Neural cell (in vitro differentiated cells): ENCODE measurements at regions not wholly inside any gene's neighbourhood (a gene's known extent, or its start where the extent isn't known, plus 50 kb on each side); places are given as distances from the start of the nearest gene placed in this dataset.

Source experiments
- H2AFZ ChIP-seq: fragments of 200-600, 300-800 bp; sonication (generic), shearing (Covaris generic); 2 replicates; pipeline ENCODE4 v1.6.0; 2014; ENCODE audit warnings: low read depth, mild to moderate bottlenecking, antibody characterized with exemption, low read length, moderate library complexity
- H3F3A ChIP-seq: fragments of 200-600 bp; shearing (Covaris generic); 2 replicates; pipeline ENCODE4 v1.6.1; 2016; ENCODE audit warnings: mild to moderate bottlenecking, moderate library complexity, mixed read lengths, antibody characterized with exemption, low read length; ENCODE audit not compliant: insufficient read depth, poor library complexity, severe bottlenecking
- H3K27ac ChIP-seq: fragments of 200-600, 300-800 bp; sonication (generic), shearing (Covaris generic); 2 replicates; pipeline ENCODE4 v1.5.1; 2014; ENCODE audit warnings: mild to moderate bottlenecking, low read length, moderate library complexity
- H3K27me3 ChIP-seq: fragments of 300-800, 200-600 bp; sonication (generic), shearing (Covaris generic); 2 replicates; pipeline ENCODE4 v1.6.0; 2014; ENCODE audit warnings: mild to moderate bottlenecking, low read depth, low read length, moderate library complexity; ENCODE audit not compliant: insufficient read depth
- H3K36me3 ChIP-seq: fragments of 300-800, 200-600 bp; sonication (generic), shearing (Covaris generic); 2 replicates; pipeline ENCODE4 v1.5.1; 2014; ENCODE audit warnings: mild to moderate bottlenecking, antibody characterized with exemption, low read length, moderate library complexity; ENCODE audit not compliant: insufficient read depth
- H3K4me2 ChIP-seq: fragments of 300-800, 200-600 bp; sonication (generic), shearing (Covaris generic); 2 replicates; pipeline ENCODE4 v1.6.0; 2014; ENCODE audit warnings: mild to moderate bottlenecking, low read length
- H3K4me3 ChIP-seq: fragments of 300-800, 200-600 bp; sonication (generic), shearing (Covaris generic); 2 replicates; pipeline ENCODE4 v1.5.1; 2014; ENCODE audit warnings: mild to moderate bottlenecking, low read length, moderate library complexity
- H3K79me2 ChIP-seq: fragments of 200-600 bp; shearing (Covaris generic); replicated peaks from 2 replicates; pipeline ENCODE4 v1.6.0; 2014; ENCODE audit warnings: mild to moderate bottlenecking, low read length, moderate library complexity; ENCODE audit not compliant: insufficient read depth
- H3K9ac ChIP-seq: fragments of 300-800, 200-600 bp; sonication (generic), shearing (Covaris generic); 2 replicates; pipeline ENCODE4 v1.6.1; 2016; ENCODE audit warnings: mild to moderate bottlenecking, low read length, mixed read lengths
- H3K9me2 ChIP-seq: fragments of 200-600 bp; shearing (Covaris generic); 2 replicates; pipeline ENCODE4 v1.6.1; 2016; ENCODE audit warnings: mild to moderate bottlenecking, low read length, mixed read lengths; ENCODE audit not compliant: insufficient read depth
- H3K9me3 ChIP-seq: fragments of 200-600, 300-800 bp; sonication (generic), shearing (Covaris generic); 2 replicates; pipeline ENCODE4 v1.6.1; 2016; ENCODE audit warnings: mild to moderate bottlenecking, mixed run types, low read length, moderate library complexity, mixed read lengths
- H4K20me1 ChIP-seq: fragments of 200-600 bp; shearing (Covaris generic); 2 replicates; pipeline ENCODE4 v1.6.1; 2016; ENCODE audit warnings: mild to moderate bottlenecking, mixed run types; ENCODE audit not compliant: insufficient read depth
- EP300 ChIP-seq: fragments of 450-650 bp; conservative IDR thresholded peaks from 2 replicates; pipeline ENCODE4 v1.6.1; 2014; ENCODE audit warnings: antibody characterized with exemption, mild to moderate bottlenecking, moderate library complexity; ENCODE audit not compliant: poor library complexity, severe bottlenecking
- EZH2 ChIP-seq: fragments of 200-600, 300-800 bp; shearing (Covaris generic), sonication (generic); IDR thresholded peaks from 2 replicates; pipeline ENCODE4 v1.6.1; 2014; ENCODE audit warnings: antibody characterized with exemption, low read length, borderline replicate concordance, mild to moderate bottlenecking; ENCODE audit not compliant: insufficient read depth, poor library complexity, severe bottlenecking
- MXI1 ChIP-seq: fragments of 450-650 bp; conservative IDR thresholded peaks from 2 replicates; pipeline ENCODE4 v1.6.1; 2014; ENCODE audit warnings: antibody characterized with exemption, mild to moderate bottlenecking; ENCODE audit not compliant: poor library complexity, severe bottlenecking
- POLR2AphosphoS5 ChIP-seq: IDR thresholded peaks from 2 replicates; pipeline ENCODE4 v1.6.1; 2012
- RAD21 ChIP-seq: fragments of 450-650 bp; conservative IDR thresholded peaks from 2 replicates; pipeline ENCODE4 v1.6.1; 2014; ENCODE audit warnings: antibody characterized with exemption, mild to moderate bottlenecking, moderate library complexity
- SMC3 ChIP-seq: fragments of 450-650 bp; conservative IDR thresholded peaks from 2 replicates; pipeline ENCODE4 v1.6.1; 2014; ENCODE audit warnings: antibody characterized with exemption, mild to moderate bottlenecking, moderate library complexity; ENCODE audit not compliant: poor library complexity
- TAF1 ChIP-seq: IDR thresholded peaks from 2 replicates; pipeline ENCODE4 v1.6.1; 2012; ENCODE audit warnings: low read depth
- TF ChIP-seq, protein P1 (sequence below): fragments of 450-650 bp; IDR thresholded peaks from 2 replicates; pipeline ENCODE4 v1.5.1; 2014; ENCODE audit warnings: antibody characterized with exemption, mild to moderate bottlenecking, moderate library complexity; ENCODE audit not compliant: poor library complexity, severe bottlenecking
- TF ChIP-seq, protein P2 (sequence below): IDR thresholded peaks from 2 replicates; pipeline ENCODE4 v1.6.1; 2012; ENCODE audit warnings: borderline replicate concordance

DNA sequence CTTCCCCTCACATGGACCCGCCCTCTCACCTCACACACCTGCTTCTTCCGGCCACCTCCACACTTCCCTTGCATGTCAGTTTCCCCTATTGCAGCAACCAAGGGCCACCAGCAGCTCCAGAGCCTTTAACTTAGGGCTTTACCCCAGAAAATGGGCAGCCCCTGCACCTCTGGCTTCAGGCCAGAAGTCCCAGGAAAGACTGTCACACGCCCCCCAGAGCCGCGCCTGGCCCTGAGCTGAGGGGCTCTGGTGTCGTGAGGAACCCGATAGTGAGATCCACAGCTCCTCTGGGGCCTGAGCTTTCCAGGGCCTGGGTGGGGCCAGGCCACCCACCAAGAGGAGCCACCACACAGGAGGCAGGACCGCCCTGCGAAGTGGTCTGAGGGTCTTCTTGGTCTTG, 182.4 kb downstream of the DLL1 start:
- H3K9ac ChIP-seq = no peak overlapping the region
- no peaks in the 10 kb centered on the region for H3K9me2 ChIP-seq
- H3F3A ChIP-seq = no peaks in the 10 kb centered on the region
- H4K20me1 ChIP-seq = no peaks in the 10 kb centered on the region
- H3K79me2 ChIP-seq = no peaks in the 10 kb centered on the region
- H3K4me3 ChIP-seq = no peak overlapping the region
- no peak overlapping the region for H3K27ac ChIP-seq
- no peaks in the 10 kb centered on the region for H3K27me3 ChIP-seq
- TF ChIP-seq RAD21 (no peak), EZH2 (no peak), MXI1 (no peak), SMC3 (no peak), POLR2AphosphoS5 (no peak), EP300 (no peak), TAF1 (no peak)
- TF ChIP-seq, protein P1, sequence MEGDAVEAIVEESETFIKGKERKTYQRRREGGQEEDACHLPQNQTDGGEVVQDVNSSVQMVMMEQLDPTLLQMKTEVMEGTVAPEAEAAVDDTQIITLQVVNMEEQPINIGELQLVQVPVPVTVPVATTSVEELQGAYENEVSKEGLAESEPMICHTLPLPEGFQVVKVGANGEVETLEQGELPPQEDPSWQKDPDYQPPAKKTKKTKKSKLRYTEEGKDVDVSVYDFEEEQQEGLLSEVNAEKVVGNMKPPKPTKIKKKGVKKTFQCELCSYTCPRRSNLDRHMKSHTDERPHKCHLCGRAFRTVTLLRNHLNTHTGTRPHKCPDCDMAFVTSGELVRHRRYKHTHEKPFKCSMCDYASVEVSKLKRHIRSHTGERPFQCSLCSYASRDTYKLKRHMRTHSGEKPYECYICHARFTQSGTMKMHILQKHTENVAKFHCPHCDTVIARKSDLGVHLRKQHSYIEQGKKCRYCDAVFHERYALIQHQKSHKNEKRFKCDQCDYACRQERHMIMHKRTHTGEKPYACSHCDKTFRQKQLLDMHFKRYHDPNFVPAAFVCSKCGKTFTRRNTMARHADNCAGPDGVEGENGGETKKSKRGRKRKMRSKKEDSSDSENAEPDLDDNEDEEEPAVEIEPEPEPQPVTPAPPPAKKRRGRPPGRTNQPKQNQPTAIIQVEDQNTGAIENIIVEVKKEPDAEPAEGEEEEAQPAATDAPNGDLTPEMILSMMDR = no peak
- TF ChIP-seq, protein P2, sequence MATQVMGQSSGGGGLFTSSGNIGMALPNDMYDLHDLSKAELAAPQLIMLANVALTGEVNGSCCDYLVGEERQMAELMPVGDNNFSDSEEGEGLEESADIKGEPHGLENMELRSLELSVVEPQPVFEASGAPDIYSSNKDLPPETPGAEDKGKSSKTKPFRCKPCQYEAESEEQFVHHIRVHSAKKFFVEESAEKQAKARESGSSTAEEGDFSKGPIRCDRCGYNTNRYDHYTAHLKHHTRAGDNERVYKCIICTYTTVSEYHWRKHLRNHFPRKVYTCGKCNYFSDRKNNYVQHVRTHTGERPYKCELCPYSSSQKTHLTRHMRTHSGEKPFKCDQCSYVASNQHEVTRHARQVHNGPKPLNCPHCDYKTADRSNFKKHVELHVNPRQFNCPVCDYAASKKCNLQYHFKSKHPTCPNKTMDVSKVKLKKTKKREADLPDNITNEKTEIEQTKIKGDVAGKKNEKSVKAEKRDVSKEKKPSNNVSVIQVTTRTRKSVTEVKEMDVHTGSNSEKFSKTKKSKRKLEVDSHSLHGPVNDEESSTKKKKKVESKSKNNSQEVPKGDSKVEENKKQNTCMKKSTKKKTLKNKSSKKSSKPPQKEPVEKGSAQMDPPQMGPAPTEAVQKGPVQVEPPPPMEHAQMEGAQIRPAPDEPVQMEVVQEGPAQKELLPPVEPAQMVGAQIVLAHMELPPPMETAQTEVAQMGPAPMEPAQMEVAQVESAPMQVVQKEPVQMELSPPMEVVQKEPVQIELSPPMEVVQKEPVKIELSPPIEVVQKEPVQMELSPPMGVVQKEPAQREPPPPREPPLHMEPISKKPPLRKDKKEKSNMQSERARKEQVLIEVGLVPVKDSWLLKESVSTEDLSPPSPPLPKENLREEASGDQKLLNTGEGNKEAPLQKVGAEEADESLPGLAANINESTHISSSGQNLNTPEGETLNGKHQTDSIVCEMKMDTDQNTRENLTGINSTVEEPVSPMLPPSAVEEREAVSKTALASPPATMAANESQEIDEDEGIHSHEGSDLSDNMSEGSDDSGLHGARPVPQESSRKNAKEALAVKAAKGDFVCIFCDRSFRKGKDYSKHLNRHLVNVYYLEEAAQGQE = no peak
- H3K9me3 ChIP-seq = peaks cover 3% of the 10 kb centered on the region
- H2AFZ ChIP-seq = no peak overlapping the region
- no peak overlapping the region for H3K4me2 ChIP-seq
- H3K36me3 ChIP-seq = no peaks in the 10 kb centered on the region

DNA sequence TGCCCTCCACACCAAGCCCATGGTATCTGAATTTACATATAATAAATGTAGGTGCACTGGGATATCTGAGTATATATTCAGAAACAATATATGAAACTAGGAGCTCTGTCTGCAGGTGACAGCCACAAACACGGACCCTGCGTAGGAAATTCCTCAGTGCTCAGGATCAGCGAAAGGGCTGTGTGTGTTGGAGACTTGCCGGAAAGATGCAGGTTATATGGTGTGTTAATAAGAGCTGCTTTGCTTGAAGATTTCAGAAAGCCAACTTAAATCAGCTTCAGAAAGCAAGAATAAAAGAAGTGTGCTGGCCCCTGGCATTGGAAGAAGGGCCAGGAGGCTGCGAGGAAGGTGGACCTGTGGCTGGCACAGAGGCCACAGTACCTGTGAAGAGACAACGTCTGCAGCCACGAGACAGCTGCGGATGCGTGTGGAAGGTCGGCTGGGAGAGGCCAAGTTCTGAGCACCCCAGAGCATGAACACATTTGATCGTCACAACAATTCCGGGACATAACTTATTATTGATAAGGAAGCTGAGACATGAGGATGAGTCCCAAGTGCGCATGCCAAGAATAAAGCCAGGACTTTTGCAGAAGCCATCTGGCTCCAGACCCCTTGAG, 183.2 kb downstream of the DLL1 start:
- Histone ChIP-seq H2AFZ (no peak overlapping the region), H3K36me3 (no peaks in the 10 kb centered on the region), H3K27ac (no peak overlapping the region), H3K9ac (no peak overlapping the region), H3K79me2 (no peaks in the 10 kb centered on the region), H3K9me3 (peaks cover 3% of the 10 kb centered on the region), H4K20me1 (no peaks in the 10 kb centered on the region), H3F3A (no peaks in the 10 kb centered on the region), H3K4me3 (no peak overlapping the region), H3K9me2 (no peaks in the 10 kb centered on the region), H3K4me2 (no peak overlapping the region), H3K27me3 (no peaks in the 10 kb centered on the region)
- TF ChIP-seq EP300 (no peak), RAD21 (no peak), POLR2AphosphoS5 (no peak), SMC3 (no peak), MXI1 (no peak), TAF1 (no peak), EZH2 (no peak)
- TF ChIP-seq, protein P2 = no peak
- TF ChIP-seq, protein P1 = no peak
